ENCODE measurements at regions not wholly inside any gene's neighbourhood (a gene's known extent, or its start where the extent isn't known, plus 50 kb on each side); places are given as distances from the start of the nearest gene placed in this dataset.
"Not testable (repeated sequence)": the region's sequence is repeated elsewhere in the genome, so short reads cannot be mapped to it uniquely, and the experiment has no call there.

DNA sequence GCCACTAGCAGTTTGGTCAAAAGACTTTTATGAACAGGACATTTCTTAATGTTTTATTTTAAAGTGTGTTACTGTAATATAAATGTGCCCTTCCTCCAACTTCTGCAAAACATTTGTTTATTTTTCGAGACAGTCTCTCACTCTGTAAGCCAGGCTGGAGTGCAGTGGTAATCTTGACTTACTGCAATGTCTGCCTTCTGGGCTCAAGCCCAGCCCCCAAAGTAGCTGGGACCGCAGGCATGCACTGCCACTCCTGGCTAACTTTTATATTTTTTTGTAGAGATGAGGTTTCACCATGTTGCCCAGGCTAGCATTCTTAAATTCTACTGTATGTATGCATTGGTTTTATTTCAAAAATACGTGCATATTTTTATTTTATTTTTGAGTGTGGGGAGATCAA is 1201.9 kb downstream of the STIM2 start:
- DNase-seq, result no peak
- no peak for TF ChIP-seq GATA1 (IDR thresholded peaks at IDR 0.05; ENCODE audit: low read depth, low read length)
- no peak for TF ChIP-seq POLR2A (IDR thresholded peaks at IDR 0.05; ENCODE audit: low read length)

DNA sequence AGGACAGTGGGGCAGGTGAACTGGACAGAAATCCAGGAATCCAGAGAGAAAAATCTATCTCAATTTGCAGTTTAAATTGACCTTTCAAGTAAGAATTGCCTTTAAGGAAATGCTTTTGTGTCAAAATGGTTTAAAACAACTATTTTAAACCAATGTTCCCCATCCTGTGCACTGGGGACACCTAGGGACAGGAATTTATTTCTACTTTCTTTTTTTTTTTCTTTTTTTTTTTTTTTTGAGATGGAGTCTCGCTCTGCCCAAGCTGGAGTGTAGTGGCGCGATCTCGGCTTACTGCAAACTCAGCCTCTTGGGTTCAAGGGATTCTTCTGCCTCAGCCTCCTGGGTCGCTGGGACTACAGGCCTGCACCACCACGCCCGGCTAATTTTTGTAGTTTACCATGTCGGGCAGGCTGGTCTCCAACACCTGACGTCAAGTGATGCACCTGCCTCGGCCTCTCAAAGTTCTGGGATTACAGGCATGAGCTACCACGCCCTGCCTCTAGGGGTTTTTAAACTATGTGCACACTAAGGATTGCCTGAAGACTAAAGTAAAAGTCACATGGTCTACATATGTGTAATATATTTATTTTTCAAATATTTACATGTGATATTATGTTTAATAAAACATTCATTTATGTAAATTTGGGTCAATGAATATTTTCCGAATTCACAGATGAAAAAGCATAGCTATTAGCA is 1213.4 kb downstream of the STIM2 start:
- DNase-seq, result no peak
- TF ChIP-seq GATA1 (IDR thresholded peaks at IDR 0.05; ENCODE audit: low read depth, low read length), result no peak
- no peak for TF ChIP-seq POLR2A (IDR thresholded peaks at IDR 0.05; ENCODE audit: low read length)

DNA sequence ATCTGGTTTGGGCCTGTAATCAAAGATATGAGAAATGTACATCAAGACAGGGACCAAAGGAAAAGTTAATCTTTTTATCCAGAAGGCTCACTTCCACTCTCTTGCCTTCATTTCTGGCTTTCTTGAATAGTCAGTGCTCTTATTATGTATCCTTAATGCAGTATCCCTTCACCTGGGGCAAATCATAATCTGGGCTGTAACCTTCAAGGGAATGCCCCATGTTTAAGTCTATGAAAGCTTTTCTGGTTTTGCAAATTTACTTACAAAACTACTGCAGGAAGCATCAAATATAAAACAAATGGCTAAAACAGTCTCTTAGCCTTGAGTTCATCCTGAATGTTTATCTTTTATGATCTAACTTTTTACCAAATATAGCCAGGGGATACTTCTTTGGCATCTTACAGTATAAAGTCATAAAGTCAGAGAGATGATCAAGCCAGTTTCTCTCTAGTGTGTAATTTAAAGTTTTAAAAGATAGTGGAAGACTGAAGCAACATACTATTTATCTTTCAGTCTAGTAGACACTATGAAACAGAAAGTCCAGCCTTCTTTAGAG is 1214.8 kb downstream of the STIM2 start:
- no peak for DNase-seq
- TF ChIP-seq GATA1 (IDR thresholded peaks at IDR 0.05; ENCODE audit: low read depth, low read length), result no peak
- TF ChIP-seq POLR2A (IDR thresholded peaks at IDR 0.05; ENCODE audit: low read length), result no peak

DNA sequence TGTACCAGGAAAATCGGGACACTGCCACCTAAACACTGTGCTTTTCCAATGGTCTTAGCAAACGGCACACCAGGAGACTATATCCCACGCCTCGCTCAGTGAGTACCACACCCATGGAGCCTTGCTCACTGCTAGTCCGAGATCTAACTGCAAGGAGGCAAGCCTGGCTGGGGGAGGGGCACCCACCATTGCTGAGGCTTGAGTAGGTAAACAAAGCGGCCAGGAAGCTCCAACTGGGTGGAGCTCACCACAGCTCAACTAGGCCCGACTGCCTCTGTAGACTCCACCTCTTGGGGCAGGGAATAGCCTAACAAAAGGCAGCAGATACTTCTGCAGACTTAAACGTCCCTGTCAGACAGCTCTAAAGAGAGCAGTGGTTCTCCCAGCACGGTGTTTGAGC is 1216.6 kb downstream of the STIM2 start:
- DNase-seq, result not testable (repeated sequence)

DNA sequence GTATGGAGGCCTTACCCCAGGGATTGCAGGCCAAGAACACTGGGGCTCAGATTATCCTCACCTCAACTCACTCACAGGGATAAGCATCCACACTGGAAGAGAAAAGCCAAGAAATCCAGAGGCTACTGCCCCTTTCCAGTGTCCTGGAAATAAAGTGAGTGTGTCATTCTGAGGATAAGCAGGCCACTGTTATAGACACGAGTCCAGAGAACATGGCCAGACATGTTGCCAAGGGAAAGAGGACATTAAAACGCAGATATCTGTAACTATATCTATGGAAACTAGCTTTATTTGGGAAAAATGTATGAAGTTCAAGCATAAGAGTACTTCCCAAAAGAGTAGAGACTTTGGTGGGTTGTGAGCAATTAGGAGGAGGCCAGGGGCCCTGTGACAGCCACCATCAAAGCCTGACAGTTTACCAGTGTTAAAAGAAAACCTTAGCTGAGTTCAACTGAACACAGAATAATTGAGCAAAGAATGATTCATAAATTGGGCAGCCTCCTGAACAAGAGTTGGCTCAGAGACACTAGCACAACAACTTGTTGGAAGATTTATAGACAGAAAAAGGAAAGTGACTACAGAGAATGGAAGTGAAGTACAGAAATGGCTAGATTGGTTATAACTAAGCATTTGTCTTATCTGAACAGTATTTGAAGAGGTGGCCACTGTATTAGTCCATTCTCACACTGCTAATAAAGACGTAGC is 1222.2 kb downstream of the STIM2 start:
- DNase-seq, result no peak
- TF ChIP-seq POLR2A (IDR thresholded peaks at IDR 0.05; ENCODE audit: low read length) (no peak), GATA1 (IDR thresholded peaks at IDR 0.05; ENCODE audit: low read depth, low read length) (no peak)

DNA sequence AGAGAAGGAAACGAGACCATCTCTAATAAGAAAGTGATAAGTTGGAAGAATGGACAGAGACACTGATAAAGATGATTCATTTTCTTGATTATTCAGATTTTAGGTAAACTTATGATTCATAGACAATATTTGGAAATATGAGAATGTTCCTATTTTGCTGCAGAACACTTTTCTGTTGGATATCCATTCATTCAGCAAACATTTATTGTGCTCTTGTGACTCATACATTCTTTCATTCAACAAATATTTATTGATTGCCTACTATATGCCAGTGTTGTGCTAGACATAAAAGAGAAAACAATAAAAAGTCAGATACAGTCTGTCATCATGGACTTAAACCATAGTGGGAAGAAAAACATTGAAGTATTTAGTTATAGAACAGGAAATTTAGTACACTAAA is 1232.0 kb downstream of the STIM2 start:
- TF ChIP-seq POLR2A (IDR thresholded peaks at IDR 0.05; ENCODE audit: low read length) (no peak), GATA1 (IDR thresholded peaks at IDR 0.05; ENCODE audit: low read depth, low read length) (no peak)
- DNase-seq, result no peak

DNA sequence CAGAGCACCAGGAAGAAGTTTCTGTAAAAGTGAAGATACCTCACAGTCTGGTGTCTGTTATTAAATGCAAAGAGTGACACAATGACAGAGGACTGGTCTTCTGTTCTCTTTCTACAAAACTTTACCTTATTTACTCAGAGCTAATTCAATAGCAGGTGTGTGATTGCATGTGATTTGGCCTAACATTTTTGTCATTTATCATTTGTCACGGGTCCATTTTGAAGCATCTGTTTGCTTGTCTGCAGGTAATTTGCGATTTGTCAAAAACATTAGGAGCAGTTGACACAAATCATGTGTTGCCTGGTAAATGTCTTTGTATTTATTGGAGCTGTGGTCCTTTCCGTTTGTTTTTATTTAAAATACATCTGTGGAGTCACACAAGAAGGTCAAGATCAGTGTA is 1232.4 kb downstream of the STIM2 start:
- DNase-seq, result no peak
- no peak for TF ChIP-seq POLR2A (IDR thresholded peaks at IDR 0.05; ENCODE audit: low read length)
- no peak for TF ChIP-seq GATA1 (IDR thresholded peaks at IDR 0.05; ENCODE audit: low read depth, low read length)

DNA sequence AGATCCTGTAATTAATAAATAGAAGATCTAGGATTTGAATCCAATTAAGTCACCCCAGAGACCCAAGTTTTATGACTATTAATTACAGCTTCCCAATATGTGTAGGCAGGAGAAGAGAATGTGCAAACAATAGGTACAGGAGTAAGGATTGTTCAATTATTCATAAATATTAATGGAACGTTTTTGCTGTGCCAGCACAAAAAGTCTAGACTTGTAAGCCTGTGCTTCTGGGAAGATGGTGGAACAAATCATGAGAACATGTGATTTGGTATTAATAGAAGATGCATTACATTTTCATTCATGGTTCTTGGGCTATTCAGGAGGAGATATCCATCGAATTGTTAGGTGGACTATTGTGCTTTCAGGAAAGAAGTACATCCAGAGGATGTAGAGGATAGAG is 1240.9 kb downstream of the STIM2 start:
- TF ChIP-seq GATA1 (IDR thresholded peaks at IDR 0.05; ENCODE audit: low read depth, low read length), result no peak
- no peak for TF ChIP-seq POLR2A (IDR thresholded peaks at IDR 0.05; ENCODE audit: low read length)
- no peak for DNase-seq

DNA sequence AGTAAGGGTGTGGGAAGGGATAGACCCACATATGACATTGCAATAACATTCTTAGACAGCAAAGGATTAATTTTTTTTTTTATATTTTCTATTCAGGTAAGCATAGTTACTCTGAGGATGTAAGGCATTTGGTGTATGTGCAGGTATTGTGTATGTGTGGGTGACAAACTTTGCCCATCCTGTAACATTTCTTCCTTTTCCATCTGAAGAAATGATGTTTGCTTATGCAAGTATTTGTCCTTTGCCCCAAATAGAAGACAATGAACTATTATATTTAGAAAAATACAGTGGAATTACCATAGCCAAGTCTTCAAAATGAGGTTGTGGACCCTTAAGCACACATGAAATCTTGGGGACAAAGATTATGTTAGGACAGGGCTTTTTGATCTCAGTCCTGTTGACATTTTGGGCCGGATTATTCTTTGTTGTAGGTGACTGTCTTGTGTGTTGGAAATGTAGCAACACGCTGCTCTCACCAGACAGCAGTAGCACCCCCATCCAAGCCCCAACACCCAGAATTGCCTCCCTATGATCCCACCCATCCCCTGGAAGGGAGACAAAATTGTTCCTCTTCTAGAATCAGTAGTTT is 1244.7 kb downstream of the STIM2 start:
- TF ChIP-seq POLR2A (IDR thresholded peaks at IDR 0.05; ENCODE audit: low read length) (no peak), GATA1 (IDR thresholded peaks at IDR 0.05; ENCODE audit: low read depth, low read length) (no peak)
- DNase-seq, result no peak

DNA sequence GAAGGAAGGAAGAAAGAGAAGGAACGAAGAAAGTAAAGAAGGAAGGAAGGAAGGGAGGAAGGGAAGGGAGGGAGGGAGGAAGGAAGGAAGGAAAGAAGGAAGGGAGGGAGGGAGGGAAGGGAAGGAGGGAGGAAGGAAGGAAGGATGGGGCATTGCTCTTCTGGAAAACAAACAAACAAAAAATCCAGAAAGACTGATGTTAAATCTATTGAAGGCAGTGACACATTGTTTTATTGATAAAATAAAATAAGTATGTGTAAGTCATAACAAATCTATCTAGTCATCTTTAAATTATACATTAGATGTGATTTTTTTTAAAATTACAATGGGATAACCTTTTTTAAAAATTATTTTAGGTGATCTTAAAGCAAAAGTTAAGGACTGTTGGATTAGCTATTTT is 1245.5 kb downstream of the STIM2 start:
- no peak for DNase-seq
- TF ChIP-seq POLR2A (IDR thresholded peaks at IDR 0.05; ENCODE audit: low read length), result no peak
- TF ChIP-seq GATA1 (IDR thresholded peaks at IDR 0.05; ENCODE audit: low read depth, low read length), result no peak

DNA sequence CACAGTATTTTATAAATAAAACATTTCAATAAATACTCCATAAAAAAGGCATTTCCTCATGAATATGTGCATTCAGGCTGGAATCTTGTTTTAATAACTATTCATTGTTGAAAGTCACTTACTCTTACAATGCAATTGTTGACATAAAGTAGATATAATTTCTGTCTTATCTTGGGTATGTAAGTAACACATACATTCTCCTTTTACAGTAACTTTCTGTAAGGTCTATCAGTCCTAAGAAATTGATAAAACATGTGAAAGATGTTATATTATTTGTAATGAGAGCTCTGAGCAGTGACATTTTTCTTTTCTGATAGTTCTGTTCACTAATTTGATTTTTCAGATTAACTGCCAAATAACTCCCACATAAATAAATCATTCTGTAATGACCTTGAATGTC is 1249.2 kb downstream of the STIM2 start:
- no peak for TF ChIP-seq POLR2A (IDR thresholded peaks at IDR 0.05; ENCODE audit: low read length)
- TF ChIP-seq GATA1 (IDR thresholded peaks at IDR 0.05; ENCODE audit: low read depth, low read length), result no peak

DNA sequence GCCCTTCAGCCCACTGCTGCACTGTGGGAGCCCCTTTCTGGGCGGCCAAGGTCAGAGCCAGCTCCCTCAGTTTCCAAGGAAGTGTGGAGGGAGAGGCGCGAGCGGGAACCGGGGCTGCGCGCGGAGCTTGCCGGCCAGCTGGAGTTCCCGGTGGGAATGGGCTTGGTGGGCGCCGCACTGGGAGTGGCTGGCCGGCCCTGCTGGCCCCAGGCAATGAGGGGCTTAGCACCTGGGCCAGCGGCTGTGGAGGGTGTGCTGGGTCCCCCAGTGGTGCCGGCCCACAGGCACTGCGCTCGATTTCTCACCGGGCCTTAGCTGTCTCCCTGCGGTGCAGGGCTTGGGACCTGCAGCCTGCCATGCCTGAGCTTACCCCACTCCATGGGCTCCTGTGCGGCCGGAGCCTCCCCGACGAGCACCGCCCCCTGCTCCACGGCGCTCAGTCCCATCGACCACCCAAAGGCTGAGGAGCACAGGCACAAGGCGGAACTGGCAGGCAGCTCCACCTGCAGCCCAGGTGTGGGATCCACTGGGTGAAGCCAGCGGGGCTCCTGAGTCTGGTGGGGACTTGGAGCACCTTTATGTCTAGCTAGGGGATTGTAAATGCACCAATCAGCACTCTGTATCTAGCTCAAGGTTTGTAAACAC is 1252.2 kb downstream of the STIM2 start:
- DNase-seq, result not testable (repeated sequence)

More for the DNA sequence above, 1249.2 kb downstream of the STIM2 start:
- no peak for DNase-seq

DNA sequence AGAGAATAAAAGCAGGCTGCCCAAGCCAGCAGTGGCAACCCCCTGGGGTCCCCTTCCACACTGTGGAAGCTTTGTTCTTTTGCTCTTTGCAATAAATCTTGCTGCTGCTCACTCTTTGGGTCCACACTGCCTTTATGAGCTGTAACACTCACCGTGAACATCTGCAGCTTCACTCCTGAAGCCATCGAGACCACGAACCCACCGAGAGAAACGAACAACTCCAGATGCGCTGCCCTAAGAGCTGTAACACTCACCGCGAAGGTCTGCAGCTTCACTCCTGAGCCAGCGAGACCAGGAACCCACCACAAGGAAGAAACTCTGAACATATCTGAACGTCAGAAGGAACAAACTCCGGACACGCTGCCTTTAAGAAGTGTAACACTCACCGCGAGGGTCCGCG is 1252.9 kb downstream of the STIM2 start:
- not testable (repeated sequence) for DNase-seq

DNA sequence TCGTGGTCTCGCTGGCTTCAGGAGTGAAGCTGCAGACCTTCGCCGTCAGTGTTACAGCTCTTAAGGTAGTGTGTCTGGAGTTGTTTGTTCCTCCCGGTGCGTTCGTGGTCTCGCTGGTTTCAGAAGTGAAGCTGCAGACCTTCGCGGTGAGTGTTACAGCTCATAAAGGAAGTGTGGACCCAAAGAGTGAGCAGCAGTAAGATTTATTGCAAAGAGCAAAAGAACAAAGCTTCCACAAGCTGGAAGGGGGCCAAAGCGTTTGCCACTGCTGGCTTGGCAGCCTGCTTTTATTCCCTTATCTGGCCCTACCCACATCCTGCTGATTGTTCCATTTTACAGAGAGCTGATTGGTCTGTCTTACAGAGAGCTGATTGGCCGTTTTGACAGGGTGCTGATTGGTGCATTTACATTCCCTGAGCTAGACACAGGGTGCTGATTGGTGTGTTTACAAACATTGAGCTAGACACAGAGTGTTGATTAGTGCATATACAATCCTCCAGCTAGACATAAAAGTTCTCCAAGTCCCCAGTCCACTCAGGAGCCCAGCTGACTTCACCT is 1256.0 kb downstream of the STIM2 start:
- DNase-seq, result not testable (repeated sequence)
